ENCODE measurements at regions not wholly inside any gene's neighbourhood (a gene's known extent, or its start where the extent isn't known, plus 50 kb on each side); places are given as distances from the start of the nearest gene placed in this dataset.

DNA sequence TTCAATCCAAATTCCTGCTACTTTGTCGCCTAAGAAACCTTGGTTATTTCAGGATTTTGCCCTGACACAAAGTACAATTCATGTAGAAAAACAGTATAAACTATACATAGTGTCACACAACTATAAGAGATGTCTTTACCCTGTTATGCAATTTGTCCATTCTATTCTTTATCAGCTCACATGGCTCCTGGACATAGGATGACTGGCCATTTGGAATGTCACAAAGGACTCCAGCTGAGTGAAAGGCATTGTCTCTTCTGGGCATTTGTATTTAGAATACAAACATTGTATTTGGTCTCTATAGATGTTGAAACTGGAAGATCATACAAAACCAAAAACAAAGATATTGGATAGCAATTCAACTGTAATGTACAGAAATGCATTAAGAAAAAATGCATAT lies 944.6 kb upstream of the LRRTM1 start:
- no peak for TF ChIP-seq POLR2A (IDR thresholded peaks at IDR 0.05)
- TF ChIP-seq, protein P1, sequence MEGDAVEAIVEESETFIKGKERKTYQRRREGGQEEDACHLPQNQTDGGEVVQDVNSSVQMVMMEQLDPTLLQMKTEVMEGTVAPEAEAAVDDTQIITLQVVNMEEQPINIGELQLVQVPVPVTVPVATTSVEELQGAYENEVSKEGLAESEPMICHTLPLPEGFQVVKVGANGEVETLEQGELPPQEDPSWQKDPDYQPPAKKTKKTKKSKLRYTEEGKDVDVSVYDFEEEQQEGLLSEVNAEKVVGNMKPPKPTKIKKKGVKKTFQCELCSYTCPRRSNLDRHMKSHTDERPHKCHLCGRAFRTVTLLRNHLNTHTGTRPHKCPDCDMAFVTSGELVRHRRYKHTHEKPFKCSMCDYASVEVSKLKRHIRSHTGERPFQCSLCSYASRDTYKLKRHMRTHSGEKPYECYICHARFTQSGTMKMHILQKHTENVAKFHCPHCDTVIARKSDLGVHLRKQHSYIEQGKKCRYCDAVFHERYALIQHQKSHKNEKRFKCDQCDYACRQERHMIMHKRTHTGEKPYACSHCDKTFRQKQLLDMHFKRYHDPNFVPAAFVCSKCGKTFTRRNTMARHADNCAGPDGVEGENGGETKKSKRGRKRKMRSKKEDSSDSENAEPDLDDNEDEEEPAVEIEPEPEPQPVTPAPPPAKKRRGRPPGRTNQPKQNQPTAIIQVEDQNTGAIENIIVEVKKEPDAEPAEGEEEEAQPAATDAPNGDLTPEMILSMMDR (IDR thresholded peaks at IDR 0.05): no peak

Measured in ovary (tissue), 3 donors.